Neural cell (in vitro differentiated cells): ENCODE measurements at regions not wholly inside any gene's neighbourhood (a gene's known extent, or its start where the extent isn't known, plus 50 kb on each side); places are given as distances from the start of the nearest gene placed in this dataset.

Experiments used
- H2AFZ ChIP-seq: fragments of 200-600, 300-800 bp; sonication (generic), shearing (Covaris generic); 2 replicates; pipeline ENCODE4 v1.6.0; 2014; ENCODE audit warnings: low read depth, mild to moderate bottlenecking, antibody characterized with exemption, low read length, moderate library complexity
- H3F3A ChIP-seq: fragments of 200-600 bp; shearing (Covaris generic); 2 replicates; pipeline ENCODE4 v1.6.1; 2016; ENCODE audit warnings: mild to moderate bottlenecking, moderate library complexity, mixed read lengths, antibody characterized with exemption, low read length; ENCODE audit not compliant: insufficient read depth, poor library complexity, severe bottlenecking
- H3K27ac ChIP-seq: fragments of 200-600, 300-800 bp; sonication (generic), shearing (Covaris generic); 2 replicates; pipeline ENCODE4 v1.5.1; 2014; ENCODE audit warnings: mild to moderate bottlenecking, low read length, moderate library complexity
- H3K27me3 ChIP-seq: fragments of 300-800, 200-600 bp; sonication (generic), shearing (Covaris generic); 2 replicates; pipeline ENCODE4 v1.6.0; 2014; ENCODE audit warnings: mild to moderate bottlenecking, low read depth, low read length, moderate library complexity; ENCODE audit not compliant: insufficient read depth
- H3K36me3 ChIP-seq: fragments of 300-800, 200-600 bp; sonication (generic), shearing (Covaris generic); 2 replicates; pipeline ENCODE4 v1.5.1; 2014; ENCODE audit warnings: mild to moderate bottlenecking, antibody characterized with exemption, low read length, moderate library complexity; ENCODE audit not compliant: insufficient read depth
- H3K4me2 ChIP-seq: fragments of 300-800, 200-600 bp; sonication (generic), shearing (Covaris generic); 2 replicates; pipeline ENCODE4 v1.6.0; 2014; ENCODE audit warnings: mild to moderate bottlenecking, low read length
- H3K4me3 ChIP-seq: fragments of 300-800, 200-600 bp; sonication (generic), shearing (Covaris generic); 2 replicates; pipeline ENCODE4 v1.5.1; 2014; ENCODE audit warnings: mild to moderate bottlenecking, low read length, moderate library complexity
- H3K79me2 ChIP-seq: fragments of 200-600 bp; shearing (Covaris generic); replicated peaks from 2 replicates; pipeline ENCODE4 v1.6.0; 2014; ENCODE audit warnings: mild to moderate bottlenecking, low read length, moderate library complexity; ENCODE audit not compliant: insufficient read depth
- H3K9ac ChIP-seq: fragments of 300-800, 200-600 bp; sonication (generic), shearing (Covaris generic); 2 replicates; pipeline ENCODE4 v1.6.1; 2016; ENCODE audit warnings: mild to moderate bottlenecking, low read length, mixed read lengths
- H3K9me2 ChIP-seq: fragments of 200-600 bp; shearing (Covaris generic); 2 replicates; pipeline ENCODE4 v1.6.1; 2016; ENCODE audit warnings: mild to moderate bottlenecking, low read length, mixed read lengths; ENCODE audit not compliant: insufficient read depth
- H3K9me3 ChIP-seq: fragments of 200-600, 300-800 bp; sonication (generic), shearing (Covaris generic); 2 replicates; pipeline ENCODE4 v1.6.1; 2016; ENCODE audit warnings: mild to moderate bottlenecking, mixed run types, low read length, moderate library complexity, mixed read lengths
- H4K20me1 ChIP-seq: fragments of 200-600 bp; shearing (Covaris generic); 2 replicates; pipeline ENCODE4 v1.6.1; 2016; ENCODE audit warnings: mild to moderate bottlenecking, mixed run types; ENCODE audit not compliant: insufficient read depth
- EP300 ChIP-seq: fragments of 450-650 bp; conservative IDR thresholded peaks from 2 replicates; pipeline ENCODE4 v1.6.1; 2014; ENCODE audit warnings: antibody characterized with exemption, mild to moderate bottlenecking, moderate library complexity; ENCODE audit not compliant: poor library complexity, severe bottlenecking
- EZH2 ChIP-seq: fragments of 200-600, 300-800 bp; shearing (Covaris generic), sonication (generic); IDR thresholded peaks from 2 replicates; pipeline ENCODE4 v1.6.1; 2014; ENCODE audit warnings: antibody characterized with exemption, low read length, borderline replicate concordance, mild to moderate bottlenecking; ENCODE audit not compliant: insufficient read depth, poor library complexity, severe bottlenecking
- MXI1 ChIP-seq: fragments of 450-650 bp; conservative IDR thresholded peaks from 2 replicates; pipeline ENCODE4 v1.6.1; 2014; ENCODE audit warnings: antibody characterized with exemption, mild to moderate bottlenecking; ENCODE audit not compliant: poor library complexity, severe bottlenecking
- POLR2AphosphoS5 ChIP-seq: IDR thresholded peaks from 2 replicates; pipeline ENCODE4 v1.6.1; 2012
- RAD21 ChIP-seq: fragments of 450-650 bp; conservative IDR thresholded peaks from 2 replicates; pipeline ENCODE4 v1.6.1; 2014; ENCODE audit warnings: antibody characterized with exemption, mild to moderate bottlenecking, moderate library complexity
- SMC3 ChIP-seq: fragments of 450-650 bp; conservative IDR thresholded peaks from 2 replicates; pipeline ENCODE4 v1.6.1; 2014; ENCODE audit warnings: antibody characterized with exemption, mild to moderate bottlenecking, moderate library complexity; ENCODE audit not compliant: poor library complexity
- TAF1 ChIP-seq: IDR thresholded peaks from 2 replicates; pipeline ENCODE4 v1.6.1; 2012; ENCODE audit warnings: low read depth
- TF ChIP-seq, protein P1 (sequence below): IDR thresholded peaks from 2 replicates; pipeline ENCODE4 v1.6.1; 2012; ENCODE audit warnings: borderline replicate concordance
- TF ChIP-seq, protein P2 (sequence below): fragments of 450-650 bp; IDR thresholded peaks from 2 replicates; pipeline ENCODE4 v1.5.1; 2014; ENCODE audit warnings: antibody characterized with exemption, mild to moderate bottlenecking, moderate library complexity; ENCODE audit not compliant: poor library complexity, severe bottlenecking

DNA sequence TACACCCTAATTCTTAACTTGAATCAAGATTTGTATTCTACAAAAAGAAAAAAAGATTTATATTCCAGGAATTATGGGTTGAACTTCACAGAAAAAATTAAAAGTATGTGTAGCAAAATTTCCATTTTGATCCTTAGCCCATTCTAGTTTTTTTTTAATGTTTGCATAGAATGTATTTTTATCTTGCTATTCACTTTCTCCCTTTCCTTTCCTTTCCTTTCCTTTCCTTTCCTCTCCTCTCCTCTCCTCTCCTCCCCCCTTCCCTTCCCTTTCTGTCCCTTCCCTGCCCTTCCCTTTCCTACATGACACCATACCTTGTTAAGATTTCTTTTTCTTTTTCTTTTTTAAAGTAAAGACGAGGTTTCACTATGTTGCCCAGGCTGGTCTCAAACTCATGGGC lies 542.5 kb upstream of the PTGER4 start:
- no peaks in the 10 kb centered on the region for H3K36me3 ChIP-seq
- H4K20me1 ChIP-seq: no peaks in the 10 kb centered on the region
- no peak for TF ChIP-seq EZH2
- no peak for TF ChIP-seq RAD21
- TF ChIP-seq MXI1: no peak
- TF ChIP-seq POLR2AphosphoS5: no peak
- TF ChIP-seq EP300: no peak
- TF ChIP-seq, protein P1, sequence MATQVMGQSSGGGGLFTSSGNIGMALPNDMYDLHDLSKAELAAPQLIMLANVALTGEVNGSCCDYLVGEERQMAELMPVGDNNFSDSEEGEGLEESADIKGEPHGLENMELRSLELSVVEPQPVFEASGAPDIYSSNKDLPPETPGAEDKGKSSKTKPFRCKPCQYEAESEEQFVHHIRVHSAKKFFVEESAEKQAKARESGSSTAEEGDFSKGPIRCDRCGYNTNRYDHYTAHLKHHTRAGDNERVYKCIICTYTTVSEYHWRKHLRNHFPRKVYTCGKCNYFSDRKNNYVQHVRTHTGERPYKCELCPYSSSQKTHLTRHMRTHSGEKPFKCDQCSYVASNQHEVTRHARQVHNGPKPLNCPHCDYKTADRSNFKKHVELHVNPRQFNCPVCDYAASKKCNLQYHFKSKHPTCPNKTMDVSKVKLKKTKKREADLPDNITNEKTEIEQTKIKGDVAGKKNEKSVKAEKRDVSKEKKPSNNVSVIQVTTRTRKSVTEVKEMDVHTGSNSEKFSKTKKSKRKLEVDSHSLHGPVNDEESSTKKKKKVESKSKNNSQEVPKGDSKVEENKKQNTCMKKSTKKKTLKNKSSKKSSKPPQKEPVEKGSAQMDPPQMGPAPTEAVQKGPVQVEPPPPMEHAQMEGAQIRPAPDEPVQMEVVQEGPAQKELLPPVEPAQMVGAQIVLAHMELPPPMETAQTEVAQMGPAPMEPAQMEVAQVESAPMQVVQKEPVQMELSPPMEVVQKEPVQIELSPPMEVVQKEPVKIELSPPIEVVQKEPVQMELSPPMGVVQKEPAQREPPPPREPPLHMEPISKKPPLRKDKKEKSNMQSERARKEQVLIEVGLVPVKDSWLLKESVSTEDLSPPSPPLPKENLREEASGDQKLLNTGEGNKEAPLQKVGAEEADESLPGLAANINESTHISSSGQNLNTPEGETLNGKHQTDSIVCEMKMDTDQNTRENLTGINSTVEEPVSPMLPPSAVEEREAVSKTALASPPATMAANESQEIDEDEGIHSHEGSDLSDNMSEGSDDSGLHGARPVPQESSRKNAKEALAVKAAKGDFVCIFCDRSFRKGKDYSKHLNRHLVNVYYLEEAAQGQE: no peak
- no peak for TF ChIP-seq SMC3
- no peak for TF ChIP-seq TAF1
- TF ChIP-seq, protein P2, sequence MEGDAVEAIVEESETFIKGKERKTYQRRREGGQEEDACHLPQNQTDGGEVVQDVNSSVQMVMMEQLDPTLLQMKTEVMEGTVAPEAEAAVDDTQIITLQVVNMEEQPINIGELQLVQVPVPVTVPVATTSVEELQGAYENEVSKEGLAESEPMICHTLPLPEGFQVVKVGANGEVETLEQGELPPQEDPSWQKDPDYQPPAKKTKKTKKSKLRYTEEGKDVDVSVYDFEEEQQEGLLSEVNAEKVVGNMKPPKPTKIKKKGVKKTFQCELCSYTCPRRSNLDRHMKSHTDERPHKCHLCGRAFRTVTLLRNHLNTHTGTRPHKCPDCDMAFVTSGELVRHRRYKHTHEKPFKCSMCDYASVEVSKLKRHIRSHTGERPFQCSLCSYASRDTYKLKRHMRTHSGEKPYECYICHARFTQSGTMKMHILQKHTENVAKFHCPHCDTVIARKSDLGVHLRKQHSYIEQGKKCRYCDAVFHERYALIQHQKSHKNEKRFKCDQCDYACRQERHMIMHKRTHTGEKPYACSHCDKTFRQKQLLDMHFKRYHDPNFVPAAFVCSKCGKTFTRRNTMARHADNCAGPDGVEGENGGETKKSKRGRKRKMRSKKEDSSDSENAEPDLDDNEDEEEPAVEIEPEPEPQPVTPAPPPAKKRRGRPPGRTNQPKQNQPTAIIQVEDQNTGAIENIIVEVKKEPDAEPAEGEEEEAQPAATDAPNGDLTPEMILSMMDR: no peak
- no peaks in the 10 kb centered on the region for H3F3A ChIP-seq
- no peak overlapping the region for H3K27ac ChIP-seq
- no peaks in the 10 kb centered on the region for H3K9me3 ChIP-seq
- no peaks in the 10 kb centered on the region for H3K9me2 ChIP-seq
- no peaks in the 10 kb centered on the region for H3K27me3 ChIP-seq
- no peak overlapping the region for H3K9ac ChIP-seq
- H3K4me2 ChIP-seq: no peak overlapping the region
- H2AFZ ChIP-seq: no peak overlapping the region
- H3K79me2 ChIP-seq: no peaks in the 10 kb centered on the region
- H3K4me3 ChIP-seq: no peak overlapping the region

DNA sequence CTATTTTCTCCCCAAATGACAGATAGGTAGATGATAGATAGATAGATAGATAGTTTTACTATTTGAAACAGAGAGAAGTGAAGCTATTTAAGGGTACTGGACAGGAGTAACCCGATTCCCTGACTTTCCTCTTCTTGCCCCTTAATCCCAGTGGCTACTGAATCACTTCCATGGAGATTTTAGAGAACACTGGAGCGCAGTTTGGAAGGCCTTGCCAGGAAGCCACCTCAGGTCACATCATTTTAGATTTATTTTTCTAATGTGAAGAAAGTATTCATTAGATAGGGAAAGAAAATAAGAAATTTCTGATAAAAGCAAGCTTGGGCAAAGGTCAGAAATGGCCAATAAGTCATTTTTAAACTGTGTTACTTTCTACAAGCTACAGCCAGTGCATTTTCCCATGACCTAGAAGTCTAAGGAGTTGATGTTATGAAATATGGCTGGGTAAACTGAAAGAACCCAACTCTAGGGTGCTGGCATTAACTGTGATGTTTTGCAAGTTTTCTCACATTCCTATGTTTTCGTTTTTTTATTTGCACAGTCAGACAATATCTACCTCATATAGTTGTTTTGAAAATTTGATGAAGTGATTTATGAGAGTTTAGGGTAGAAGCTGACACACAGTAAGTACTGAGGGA lies 544.7 kb upstream of the PTGER4 start:
- H3K9ac ChIP-seq: no peak overlapping the region
- TF ChIP-seq EP300 (no peak), EZH2 (no peak), POLR2AphosphoS5 (no peak), RAD21 (no peak), MXI1 (no peak), TAF1 (no peak), SMC3 (no peak)
- TF ChIP-seq, protein P1: no peak
- TF ChIP-seq, protein P2: no peak
- H3K4me2 ChIP-seq: no peak overlapping the region
- no peak overlapping the region for H3K4me3 ChIP-seq
- no peak overlapping the region for H2AFZ ChIP-seq
- H3K36me3 ChIP-seq: no peaks in the 10 kb centered on the region
- no peak overlapping the region for H3K27ac ChIP-seq
- H3K79me2 ChIP-seq: no peaks in the 10 kb centered on the region
- H3K27me3 ChIP-seq: no peaks in the 10 kb centered on the region
- H3K9me3 ChIP-seq: no peaks in the 10 kb centered on the region
- no peaks in the 10 kb centered on the region for H3F3A ChIP-seq
- H3K9me2 ChIP-seq: no peaks in the 10 kb centered on the region
- H4K20me1 ChIP-seq: no peaks in the 10 kb centered on the region
